HAP-1 (cell line): ENCODE measurements at regions not wholly inside any gene's neighbourhood (a gene's known extent, or its start where the extent isn't known, plus 50 kb on each side); places are given as distances from the start of the nearest gene placed in this dataset.

Source experiments
- DNase-seq, 2 experiments: peaks; one replicate each; pipeline ENCODE4 v3.0.0-alpha.2; 2016 to 2020; ENCODE audit warnings: low spot score in 2 of 2
- H3K27me3 ChIP-seq: fragments of 250-450 bp; sonication (Bioruptor Pico); 2 replicates; pipeline ENCODE4 v1.5.1; 2020; ENCODE audit warnings: low read depth, mild to moderate bottlenecking, moderate library complexity
- H3K36me3 ChIP-seq: fragments of 250-450 bp; sonication (Bioruptor Pico); replicated peaks from 2 replicates; pipeline ENCODE4 v1.5.1; 2020; ENCODE audit warnings: mild to moderate bottlenecking
- H3K4me1 ChIP-seq: fragments of 250-450 bp; sonication (Bioruptor Pico); 2 replicates; pipeline ENCODE4 v1.5.1; 2020; ENCODE audit warnings: mild to moderate bottlenecking
- H3K4me3 ChIP-seq: fragments of 250-450 bp; sonication (Bioruptor Pico); 2 replicates; pipeline ENCODE4 v1.5.1; 2020; ENCODE audit warnings: mild to moderate bottlenecking, moderate library complexity
- H3K9me3 ChIP-seq: fragments of 250-450 bp; sonication (Bioruptor Pico); 2 replicates; pipeline ENCODE4 v1.5.1; 2020; ENCODE audit warnings: mild to moderate bottlenecking, moderate library complexity
- in situ Hi-C: fragments of 300-500 bp; cut with MboI; formaldehyde crosslinking; loops from 3 replicates; pipeline ENCODE4 v1.14.3; 2020; ENCODE audit warnings: low sequenced_read_pairs, inconsistent platforms, mixed read lengths

- no peak for DNase-seq
- no peaks in the 10 kb centered on the region for H3K4me1 ChIP-seq
- no peaks in the 10 kb centered on the region for H3K9me3 ChIP-seq
- H3K27me3 ChIP-seq: no peaks in the 10 kb centered on the region
- in situ Hi-C loops: no loop called here
- no peak overlapping the region for H3K4me3 ChIP-seq
- H3K36me3 ChIP-seq: no peaks in the 10 kb centered on the region
Measured at GRCh38 chr10:31754803-31755624, 173.6 kb downstream of the ARHGAP12 start.

GRCh38 chr10:31753681-31754080 is 174.9 kb downstream of the ARHGAP12 start:
- H3K9me3 ChIP-seq: no peaks in the 10 kb centered on the region
- H3K36me3 ChIP-seq: no peaks in the 10 kb centered on the region
- no peaks in the 10 kb centered on the region for H3K27me3 ChIP-seq
- in situ Hi-C loops: no loop called here
- no peaks in the 10 kb centered on the region for H3K4me1 ChIP-seq
- no peak overlapping the region for H3K4me3 ChIP-seq
- no peak for DNase-seq

- Histone ChIP-seq H3K4me1 (no peaks in the 10 kb centered on the region), H3K27me3 (no peaks in the 10 kb centered on the region), H3K4me3 (no peak overlapping the region), H3K9me3 (no peaks in the 10 kb centered on the region), H3K36me3 (no peaks in the 10 kb centered on the region)
- in situ Hi-C loops: no loop called here
- no peak for DNase-seq
Measured at GRCh38 chr10:31752170-31752569, 176.5 kb downstream of the ARHGAP12 start.

GRCh38 chr10:31751738-31752080 is 176.9 kb downstream of the ARHGAP12 start:
- no peak for DNase-seq
- H3K9me3 ChIP-seq: no peaks in the 10 kb centered on the region
- H3K27me3 ChIP-seq: no peaks in the 10 kb centered on the region
- H3K4me1 ChIP-seq: no peaks in the 10 kb centered on the region
- in situ Hi-C loops: no loop called here
- H3K36me3 ChIP-seq: no peaks in the 10 kb centered on the region
- no peak overlapping the region for H3K4me3 ChIP-seq

- DNase-seq: no peak
- Histone ChIP-seq H3K9me3 (no peaks in the 10 kb centered on the region), H3K36me3 (no peaks in the 10 kb centered on the region), H3K4me3 (no peak overlapping the region), H3K27me3 (no peaks in the 10 kb centered on the region), H3K4me1 (no peaks in the 10 kb centered on the region)
- in situ Hi-C loops: no loop called here
Measured at GRCh38 chr10:31751051-31751737, 177.4 kb downstream of the ARHGAP12 start.

GRCh38 chr10:31749981-31750840 is 178.4 kb downstream of the ARHGAP12 start:
- DNase-seq: no peak
- Histone ChIP-seq H3K36me3 (no peaks in the 10 kb centered on the region), H3K4me3 (no peak overlapping the region), H3K27me3 (no peaks in the 10 kb centered on the region), H3K9me3 (no peaks in the 10 kb centered on the region), H3K4me1 (no peaks in the 10 kb centered on the region)
- in situ Hi-C loops: no loop called here

GRCh38 chr10:31749301-31749700 is 179.3 kb downstream of the ARHGAP12 start:
- no peaks in the 10 kb centered on the region for H3K4me1 ChIP-seq
- H3K9me3 ChIP-seq: no peaks in the 10 kb centered on the region
- no peak for DNase-seq
- in situ Hi-C loops: no loop called here
- H3K36me3 ChIP-seq: no peaks in the 10 kb centered on the region
- H3K27me3 ChIP-seq: no peaks in the 10 kb centered on the region
- H3K4me3 ChIP-seq: no peak overlapping the region

GRCh38 chr10:31745612-31746376 is 182.8 kb downstream of the ARHGAP12 start:
- no peak for DNase-seq
- Histone ChIP-seq H3K9me3 (no peaks in the 10 kb centered on the region), H3K4me1 (no peaks in the 10 kb centered on the region), H3K4me3 (no peak overlapping the region), H3K27me3 (no peaks in the 10 kb centered on the region), H3K36me3 (no peaks in the 10 kb centered on the region)
- in situ Hi-C loops: no loop called here

GRCh38 chr10:31744025-31744424 is 184.6 kb downstream of the ARHGAP12 start:
- Histone ChIP-seq H3K4me3 (no peak overlapping the region), H3K9me3 (no peaks in the 10 kb centered on the region), H3K4me1 (no peaks in the 10 kb centered on the region), H3K27me3 (no peaks in the 10 kb centered on the region), H3K36me3 (no peaks in the 10 kb centered on the region)
- in situ Hi-C loops: no loop called here
- DNase-seq: no peak

GRCh38 chr10:31742255-31742654 is 186.4 kb downstream of the ARHGAP12 start:
- no peaks in the 10 kb centered on the region for H3K27me3 ChIP-seq
- H3K36me3 ChIP-seq: no peaks in the 10 kb centered on the region
- H3K4me1 ChIP-seq: no peaks in the 10 kb centered on the region
- DNase-seq: no peak
- no peaks in the 10 kb centered on the region for H3K9me3 ChIP-seq
- in situ Hi-C loops: no loop called here
- H3K4me3 ChIP-seq: no peak overlapping the region

GRCh38 chr10:31741473-31741872 is 187.2 kb downstream of the ARHGAP12 start:
- Histone ChIP-seq H3K27me3 (no peaks in the 10 kb centered on the region), H3K36me3 (no peaks in the 10 kb centered on the region), H3K4me3 (no peak overlapping the region), H3K4me1 (no peaks in the 10 kb centered on the region), H3K9me3 (no peaks in the 10 kb centered on the region)
- no peak for DNase-seq
- in situ Hi-C loops: no loop called here

GRCh38 chr10:31739711-31740110 is 188.9 kb downstream of the ARHGAP12 start:
- Histone ChIP-seq H3K4me1 (no peaks in the 10 kb centered on the region), H3K36me3 (no peaks in the 10 kb centered on the region), H3K4me3 (no peak overlapping the region), H3K27me3 (no peaks in the 10 kb centered on the region), H3K9me3 (no peaks in the 10 kb centered on the region)
- no peak for DNase-seq
- in situ Hi-C loops: no loop called here

- Histone ChIP-seq H3K27me3 (no peaks in the 10 kb centered on the region), H3K4me1 (no peaks in the 10 kb centered on the region), H3K36me3 (no peaks in the 10 kb centered on the region), H3K9me3 (no peaks in the 10 kb centered on the region), H3K4me3 (no peak overlapping the region)
- in situ Hi-C loops: no loop called here
- no peak for DNase-seq
Measured at GRCh38 chr10:31739146-31739545, 189.5 kb downstream of the ARHGAP12 start.
